CD4-positive, alpha-beta T cell (primary cell): ENCODE measurements at regions not wholly inside any gene's neighbourhood (a gene's known extent, or its start where the extent isn't known, plus 50 kb on each side); places are given as distances from the start of the nearest gene placed in this dataset.
"Not testable (repeated sequence)": the region's sequence is repeated elsewhere in the genome, so short reads cannot be mapped to it uniquely, and the experiment has no call there.

Experiments used
- ATAC-seq: fragments of 200-7000 bp; cut with Tn5 transposase; one replicate; pipeline ENCODE4 v1.10.0; 2022; ENCODE audit warnings: mild to moderate bottlenecking; ENCODE audit not compliant: poor library complexity
- CTCF ChIA-PET: fragments of 350-600 bp; sonication (Branson Sonifier 250); formaldehyde crosslinking; loops from one replicate; lab custom pipeline; 2021; ENCODE audit warnings: antibody characterized with exemption, inconsistent platforms; lab: Charles Lee
- POLR2A ChIA-PET: fragments of 350-600 bp; sonication (Branson Sonifier 250); formaldehyde crosslinking; loops from one replicate; lab custom pipeline; 2021; ENCODE audit warnings: antibody characterized with exemption, inconsistent platforms; lab: Charles Lee
- DNase-seq, 14 experiments: peaks; one replicate each; pipeline ENCODE4 v3.0.0-alpha.2; 2013 to 2020; ENCODE audit warnings: mixed read lengths in 2 of 14
- H3K27ac ChIP-seq, 2 donors: one replicate each; pipeline versions ENCODE4 v1.5.1 to v1.7.0; 2013; ENCODE audit warnings: low read length in 2 of 2, low read depth in 1 of 2, mild to moderate bottlenecking in 1 of 2
- H3K27me3 ChIP-seq, 2 experiments: 1 replicate in 1 of 2; 2 replicates in 1 of 2; pipeline versions ENCODE4 v1.6.1 to v1.7.0; 2013; ENCODE audit warnings: low read length in 2 of 2, control low read depth in 1 of 2, mild to moderate bottlenecking in 1 of 2, moderate library complexity in 1 of 2; ENCODE audit not compliant: insufficient read depth in 2 of 2, control insufficient read depth in 1 of 2
- H3K36me3 ChIP-seq: one replicate; pipeline ENCODE4 v1.6.1; 2013; ENCODE audit warnings: low read length, control low read depth; ENCODE audit not compliant: insufficient read depth
- H3K4me1 ChIP-seq: one replicate; pipeline ENCODE4 v1.6.1; 2013; ENCODE audit warnings: low read length, control low read depth; ENCODE audit not compliant: insufficient read depth
- H3K4me3 ChIP-seq: one replicate; pipeline ENCODE4 v1.5.1; 2013; ENCODE audit warnings: mild to moderate bottlenecking, low read length, moderate library complexity
- H3K9me3 ChIP-seq, 2 experiments: 1 replicate in 1 of 2; 2 replicates in 1 of 2; pipeline versions ENCODE4 v1.6.1 to v1.7.0; 2013; ENCODE audit warnings: low read length in 2 of 2, mild to moderate bottlenecking in 2 of 2, control low read depth in 1 of 2, moderate library complexity in 1 of 2; ENCODE audit not compliant: control insufficient read depth in 1 of 2, insufficient read depth in 1 of 2
- H3K27ac Mint-ChIP-seq: one replicate; pipeline ENCODE4 v1.8.0; 2020; ENCODE audit warnings: mixed read lengths
- H3K27me3 Mint-ChIP-seq: one replicate; pipeline ENCODE4 v1.8.0; 2021; ENCODE audit warnings: mixed read lengths
- H3K36me3 Mint-ChIP-seq: one replicate; pipeline ENCODE4 v1.8.0; 2021; ENCODE audit warnings: low read depth, mixed read lengths
- H3K4me1 Mint-ChIP-seq: one replicate; pipeline ENCODE4 v1.8.0; 2021; ENCODE audit warnings: low read depth, mixed read lengths
- H3K4me3 Mint-ChIP-seq: one replicate; pipeline ENCODE4 v1.8.0; 2020; ENCODE audit warnings: mild to moderate bottlenecking, mixed read lengths
- H3K9me3 Mint-ChIP-seq: one replicate; pipeline ENCODE4 v1.8.0; 2020; ENCODE audit warnings: mixed read lengths
- intact Hi-C, 2 experiments: fragments of 100-400 bp; cut with DNase I in 1 of 2; cut with micrococcal nuclease in 1 of 2; formaldehyde crosslinking; loops; one replicate each; pipeline versions ENCODE4 v1.15.1 to v1.9.0; 2023 to 2025; cut with DNase I, micrococcal nuclease
- TF ChIP-seq, protein P1 (sequence below): fragments of 200-600 bp; IDR thresholded peaks from one replicate; pipeline ENCODE4 v1.8.0; 2022; ENCODE audit warnings: antibody characterized with exemption, mild to moderate bottlenecking

- Mint-ChIP-seq H3K27ac (no peak overlapping the region), H3K4me1 (no peaks in the 10 kb centered on the region), H3K4me3 (no peak overlapping the region), H3K36me3 (no peaks in the 10 kb centered on the region), H3K27me3 (no peaks in the 10 kb centered on the region), H3K9me3 (peaks cover 2% of the 10 kb centered on the region)
- Histone ChIP-seq H3K4me3 (no peak overlapping the region), H3K9me3 (no peaks in the 10 kb centered on the region), H3K36me3 (no peaks in the 10 kb centered on the region), H3K27ac (no peak overlapping the region), H3K27me3 (no peaks in the 10 kb centered on the region), H3K4me1 (no peaks in the 10 kb centered on the region)
- TF ChIP-seq, protein P1, sequence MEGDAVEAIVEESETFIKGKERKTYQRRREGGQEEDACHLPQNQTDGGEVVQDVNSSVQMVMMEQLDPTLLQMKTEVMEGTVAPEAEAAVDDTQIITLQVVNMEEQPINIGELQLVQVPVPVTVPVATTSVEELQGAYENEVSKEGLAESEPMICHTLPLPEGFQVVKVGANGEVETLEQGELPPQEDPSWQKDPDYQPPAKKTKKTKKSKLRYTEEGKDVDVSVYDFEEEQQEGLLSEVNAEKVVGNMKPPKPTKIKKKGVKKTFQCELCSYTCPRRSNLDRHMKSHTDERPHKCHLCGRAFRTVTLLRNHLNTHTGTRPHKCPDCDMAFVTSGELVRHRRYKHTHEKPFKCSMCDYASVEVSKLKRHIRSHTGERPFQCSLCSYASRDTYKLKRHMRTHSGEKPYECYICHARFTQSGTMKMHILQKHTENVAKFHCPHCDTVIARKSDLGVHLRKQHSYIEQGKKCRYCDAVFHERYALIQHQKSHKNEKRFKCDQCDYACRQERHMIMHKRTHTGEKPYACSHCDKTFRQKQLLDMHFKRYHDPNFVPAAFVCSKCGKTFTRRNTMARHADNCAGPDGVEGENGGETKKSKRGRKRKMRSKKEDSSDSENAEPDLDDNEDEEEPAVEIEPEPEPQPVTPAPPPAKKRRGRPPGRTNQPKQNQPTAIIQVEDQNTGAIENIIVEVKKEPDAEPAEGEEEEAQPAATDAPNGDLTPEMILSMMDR: no peak
- CTCF ChIA-PET: no interaction called here
- no peak for ATAC-seq
- intact Hi-C loops: no loop called here
- DNase-seq: no peak
- POLR2A ChIA-PET: no interaction called here
Measured at GRCh38 chr7:109462171-109462570, 892.5 kb downstream of the DNAJB9 start.

DNA sequence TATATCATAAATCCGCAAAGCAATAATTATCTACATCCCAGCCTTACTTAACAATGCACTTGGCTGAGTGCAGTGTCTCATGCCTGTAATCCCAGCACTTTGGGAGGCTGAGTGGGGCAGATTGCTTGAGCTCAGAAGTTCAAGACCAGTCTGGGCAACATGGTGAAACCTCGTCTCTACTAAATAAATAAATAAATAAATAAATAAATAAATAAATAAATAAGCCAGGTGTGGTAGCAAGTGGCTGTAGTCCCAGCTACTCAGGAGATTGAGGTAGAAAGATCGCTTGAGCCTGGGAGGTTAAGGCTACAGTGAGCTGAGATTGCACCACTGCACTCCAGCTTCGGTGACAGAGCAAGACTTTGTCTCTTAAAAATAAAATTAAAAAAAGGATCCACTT is 898.1 kb downstream of the DNAJB9 start:
- H3K27ac ChIP-seq, H3K36me3 Mint-ChIP-seq, H3K9me3 ChIP-seq, H3K27ac Mint-ChIP-seq, intact Hi-C loops, H3K4me3 Mint-ChIP-seq, DNase-seq, ATAC-seq, POLR2A ChIA-PET, H3K9me3 Mint-ChIP-seq, H3K4me3 ChIP-seq, H3K4me1 Mint-ChIP-seq, H3K36me3 ChIP-seq, H3K4me1 ChIP-seq, H3K27me3 Mint-ChIP-seq, CTCF ChIA-PET, H3K27me3 ChIP-seq: not testable (repeated sequence)

- Histone ChIP-seq H3K4me3 (no peak overlapping the region), H3K4me1 (no peaks in the 10 kb centered on the region), H3K27ac (no peak overlapping the region), H3K36me3 (no peaks in the 10 kb centered on the region), H3K9me3 (no peaks in the 10 kb centered on the region), H3K27me3 (no peaks in the 10 kb centered on the region)
- no peaks in the 10 kb centered on the region for H3K36me3 Mint-ChIP-seq
- H3K9me3 Mint-ChIP-seq: no peaks in the 10 kb centered on the region
- DNase-seq (no peak), ATAC-seq (no peak)
- H3K4me3 Mint-ChIP-seq: no peak overlapping the region
- intact Hi-C loops: no loop called here
- TF ChIP-seq, protein P1: no peak
- no peaks in the 10 kb centered on the region for H3K27me3 Mint-ChIP-seq
- ChIA-PET CTCF (no interaction called here), POLR2A (no interaction called here)
- H3K27ac Mint-ChIP-seq: no peak overlapping the region
- no peaks in the 10 kb centered on the region for H3K4me1 Mint-ChIP-seq
Measured at GRCh38 chr7:109473172-109473571, 903.5 kb downstream of the DNAJB9 start.

DNA sequence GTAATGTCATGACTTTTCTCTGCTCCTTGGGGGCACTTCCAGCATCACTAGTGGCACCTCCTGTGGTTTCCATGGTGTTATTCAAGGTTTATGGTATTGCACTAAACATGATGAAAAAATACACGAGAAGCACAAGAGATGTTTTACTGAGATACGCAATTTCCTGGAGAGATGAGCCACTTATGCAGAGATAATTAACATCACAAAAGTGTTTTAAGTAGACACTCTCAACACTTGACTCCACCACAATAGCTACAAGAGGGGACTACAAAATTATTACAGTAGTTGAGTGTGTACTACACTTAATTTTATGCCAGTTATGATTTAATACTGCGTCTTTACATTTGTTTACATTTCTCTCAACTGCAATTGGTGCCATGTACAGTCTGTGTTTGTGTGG is 906.7 kb downstream of the DNAJB9 start:
- Mint-ChIP-seq H3K9me3 (no peaks in the 10 kb centered on the region), H3K4me1 (no peaks in the 10 kb centered on the region), H3K27ac (no peak overlapping the region), H3K27me3 (no peaks in the 10 kb centered on the region), H3K36me3 (no peaks in the 10 kb centered on the region), H3K4me3 (no peak overlapping the region)
- ATAC-seq: no peak
- intact Hi-C loops: no loop called here
- TF ChIP-seq, protein P1: no peak
- no peaks in the 10 kb centered on the region for H3K36me3 ChIP-seq
- no peaks in the 10 kb centered on the region for H3K27me3 ChIP-seq
- ChIA-PET POLR2A (no interaction called here), CTCF (no interaction called here)
- H3K4me3 ChIP-seq: no peak overlapping the region
- no peak for DNase-seq
- H3K4me1 ChIP-seq: no peaks in the 10 kb centered on the region
- H3K27ac ChIP-seq: no peak overlapping the region
- H3K9me3 ChIP-seq: no peaks in the 10 kb centered on the region
